Kidney (tissue), 13 donors: ENCODE measurements at regions not wholly inside any gene's neighbourhood (a gene's known extent, or its start where the extent isn't known, plus 50 kb on each side); places are given as distances from the start of the nearest gene placed in this dataset.

Source experiments
- DNase-seq, 5 donors: peaks; one replicate each; pipeline ENCODE4 v3.0.0-alpha.2; 2013 to 2020
- FAIRE-seq: peaks from 2 replicates; lab custom pipeline; 2012; peaks lifted over from hg19 to GRCh38; lab: Jason Lieb, UNC
- H3K27ac ChIP-seq, 2 donors: one replicate each; pipeline ENCODE4 v1.7.0; 2013; ENCODE audit warnings: low read depth in 2 of 2, low read length in 2 of 2, inconsistent platforms in 1 of 2
- H3K27me3 ChIP-seq: one replicate; pipeline ENCODE4 v1.7.1; 2013; ENCODE audit warnings: low read length, inconsistent platforms; ENCODE audit not compliant: control insufficient read depth, insufficient read depth
- H3K36me3 ChIP-seq, 3 donors: one replicate each; pipeline versions ENCODE4 v1.7.0 to v1.7.1; 2013; ENCODE audit warnings: low read length in 3 of 3, control low read depth in 1 of 3, inconsistent platforms in 1 of 3; ENCODE audit not compliant: insufficient read depth in 3 of 3, control insufficient read depth in 2 of 3
- H3K4me1 ChIP-seq, 3 donors: one replicate each; pipeline versions ENCODE4 v1.7.0 to v1.7.1; 2013; ENCODE audit warnings: low read length in 3 of 3, inconsistent platforms in 1 of 3, low read depth in 1 of 3; ENCODE audit not compliant: control insufficient read depth in 2 of 3, insufficient read depth in 2 of 3
- H3K4me3 ChIP-seq, 3 donors: one replicate each; pipeline versions ENCODE4 v1.7.0 to v1.8.1; 2013; ENCODE audit warnings: low read length in 3 of 3, control low read depth in 1 of 3, inconsistent platforms in 1 of 3
- H3K9ac ChIP-seq, 3 donors: one replicate each; pipeline versions ENCODE4 v1.7.0 to v1.7.1; 2013; ENCODE audit warnings: low read length in 3 of 3, control low read depth in 1 of 3, inconsistent platforms in 1 of 3
- H3K9me3 ChIP-seq, 3 donors: one replicate each; pipeline versions ENCODE4 v1.7.0 to v1.7.1; 2013; ENCODE audit warnings: low read length in 3 of 3, control low read depth in 1 of 3, inconsistent platforms in 1 of 3; ENCODE audit not compliant: control insufficient read depth in 2 of 3, insufficient read depth in 1 of 3
- intact Hi-C: fragments of 100-400 bp; cut with DNase I; formaldehyde crosslinking; loops from one replicate; pipeline ENCODE4 v1.11.1; 2022
- TF ChIP-seq, protein P1 (sequence below): IDR thresholded peaks from 3 replicates; pipeline ENCODE4 v1.5.1; 2012; ENCODE audit warnings: mild to moderate bottlenecking, moderate library complexity, borderline replicate concordance; ENCODE audit not compliant: insufficient read depth; ENCODE audit errors: extremely low read depth
- donor health status: control.
- donor health status: control.
- donor health status: control.
- donor health status: control.
- donor health status: control.
- donor health status: DM: yes; HTN: yes; CAD: no.
- donor health status: Normal renal cell carcinoma (clear cell type).

DNA sequence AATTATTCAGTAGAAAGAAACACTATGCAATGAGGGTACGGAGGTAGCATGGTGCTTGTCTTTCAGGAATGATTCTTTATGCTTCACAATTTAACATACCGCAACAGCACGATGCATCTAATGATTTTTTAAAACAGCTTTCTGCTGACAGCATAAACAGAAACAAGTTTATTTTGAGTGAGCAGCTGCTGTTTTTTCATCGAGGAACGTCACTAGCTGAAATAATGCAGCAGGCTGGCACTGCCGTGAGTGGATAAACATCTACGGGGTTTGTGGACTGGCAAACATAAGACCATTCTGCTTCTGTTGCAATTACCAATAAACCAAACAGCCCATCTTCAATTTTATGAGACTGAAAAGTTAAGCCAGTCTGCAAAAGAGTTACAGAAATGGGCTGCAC, 871.8 kb downstream of the RPS29 start:
- no peak overlapping the region for H3K9ac ChIP-seq
- no peak overlapping the region for H3K4me3 ChIP-seq
- H3K9me3 ChIP-seq, result no peaks in the 10 kb centered on the region
- H3K36me3 ChIP-seq, result no peaks in the 10 kb centered on the region
- H3K27me3 ChIP-seq, result no peaks in the 10 kb centered on the region
- no peak overlapping the region for H3K27ac ChIP-seq
- no peak for FAIRE-seq
- intact Hi-C loops, result no loop called here
- TF ChIP-seq, protein P1, sequence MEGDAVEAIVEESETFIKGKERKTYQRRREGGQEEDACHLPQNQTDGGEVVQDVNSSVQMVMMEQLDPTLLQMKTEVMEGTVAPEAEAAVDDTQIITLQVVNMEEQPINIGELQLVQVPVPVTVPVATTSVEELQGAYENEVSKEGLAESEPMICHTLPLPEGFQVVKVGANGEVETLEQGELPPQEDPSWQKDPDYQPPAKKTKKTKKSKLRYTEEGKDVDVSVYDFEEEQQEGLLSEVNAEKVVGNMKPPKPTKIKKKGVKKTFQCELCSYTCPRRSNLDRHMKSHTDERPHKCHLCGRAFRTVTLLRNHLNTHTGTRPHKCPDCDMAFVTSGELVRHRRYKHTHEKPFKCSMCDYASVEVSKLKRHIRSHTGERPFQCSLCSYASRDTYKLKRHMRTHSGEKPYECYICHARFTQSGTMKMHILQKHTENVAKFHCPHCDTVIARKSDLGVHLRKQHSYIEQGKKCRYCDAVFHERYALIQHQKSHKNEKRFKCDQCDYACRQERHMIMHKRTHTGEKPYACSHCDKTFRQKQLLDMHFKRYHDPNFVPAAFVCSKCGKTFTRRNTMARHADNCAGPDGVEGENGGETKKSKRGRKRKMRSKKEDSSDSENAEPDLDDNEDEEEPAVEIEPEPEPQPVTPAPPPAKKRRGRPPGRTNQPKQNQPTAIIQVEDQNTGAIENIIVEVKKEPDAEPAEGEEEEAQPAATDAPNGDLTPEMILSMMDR, result no peak
- no peaks in the 10 kb centered on the region for H3K4me1 ChIP-seq
- DNase-seq, result no peak

DNA sequence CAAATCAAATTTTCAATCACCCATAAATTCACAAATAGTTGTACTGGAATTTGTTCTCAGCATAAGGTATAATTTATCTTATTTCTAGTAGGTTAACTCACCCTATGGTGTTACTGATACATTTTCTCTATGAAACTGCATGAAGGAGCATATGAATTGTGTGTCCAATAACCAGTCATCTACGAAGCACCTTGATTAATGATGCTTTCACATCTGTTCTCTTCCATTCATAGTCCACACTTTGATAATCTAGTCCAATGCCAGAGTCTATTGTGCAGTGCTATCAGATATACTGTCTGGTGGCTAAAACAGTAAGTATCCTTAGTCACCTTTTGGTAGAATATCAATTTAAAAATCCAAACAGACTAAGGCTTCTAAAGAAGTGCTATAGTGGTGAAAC, 876.0 kb downstream of the RPS29 start:
- no peak for FAIRE-seq
- Histone ChIP-seq H3K27me3 (no peaks in the 10 kb centered on the region), H3K9me3 (no peaks in the 10 kb centered on the region), H3K27ac (no peak overlapping the region), H3K4me3 (no peak overlapping the region), H3K36me3 (no peaks in the 10 kb centered on the region), H3K4me1 (no peaks in the 10 kb centered on the region), H3K9ac (no peak overlapping the region)
- intact Hi-C loops, result no loop called here
- TF ChIP-seq, protein P1, result no peak
- no peak for DNase-seq

DNA sequence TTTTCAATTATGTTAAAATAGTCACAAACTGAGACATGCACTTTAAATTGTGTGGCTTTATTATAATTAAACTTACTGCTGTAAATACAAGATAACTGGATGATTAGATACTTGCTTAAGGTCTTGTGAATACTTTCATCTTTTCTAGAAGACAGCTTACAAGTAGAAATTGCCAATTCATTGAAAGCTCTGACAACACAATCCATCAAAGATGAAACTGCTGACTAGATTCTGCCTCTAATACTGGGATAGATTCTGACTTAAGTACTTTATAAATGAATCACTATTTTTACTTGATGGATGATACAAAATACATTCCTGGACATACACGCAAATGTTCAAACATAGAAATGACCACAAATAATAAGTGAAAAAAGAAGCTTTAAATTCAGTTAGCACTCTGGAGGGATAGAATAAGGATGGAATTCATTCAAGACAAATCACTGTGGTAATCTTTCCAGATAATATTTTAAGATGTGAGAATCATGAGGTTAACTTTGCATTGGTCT, 876.8 kb downstream of the RPS29 start:
- H3K9ac ChIP-seq, result no peak overlapping the region
- H3K4me3 ChIP-seq, result no peak overlapping the region
- no peak for FAIRE-seq
- intact Hi-C loops, result no loop called here
- H3K4me1 ChIP-seq, result no peaks in the 10 kb centered on the region
- no peaks in the 10 kb centered on the region for H3K27me3 ChIP-seq
- H3K9me3 ChIP-seq, result no peaks in the 10 kb centered on the region
- no peak for DNase-seq
- TF ChIP-seq, protein P1, result no peak
- no peak overlapping the region for H3K27ac ChIP-seq
- no peaks in the 10 kb centered on the region for H3K36me3 ChIP-seq

DNA sequence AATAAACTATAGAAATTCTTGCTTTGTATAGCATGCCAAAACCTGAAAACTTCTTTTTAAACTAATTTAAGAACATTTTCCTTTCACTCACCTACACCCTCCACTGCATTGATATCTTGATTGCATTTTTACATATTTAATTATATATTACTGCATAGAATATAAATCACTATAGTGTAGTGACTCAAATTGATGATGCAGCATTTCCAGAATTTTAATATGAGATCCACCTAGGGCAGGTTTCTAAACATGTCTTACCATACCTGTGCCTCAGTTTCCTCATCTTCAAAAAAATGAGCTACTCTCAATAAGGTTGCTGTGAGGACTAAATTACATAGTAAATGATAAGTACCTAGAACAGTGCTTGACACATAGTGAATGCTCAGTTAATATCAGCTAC, 881.5 kb downstream of the RPS29 start:
- DNase-seq (no peak), FAIRE-seq (no peak)
- intact Hi-C loops, result no loop called here
- Histone ChIP-seq H3K4me1 (no peaks in the 10 kb centered on the region), H3K27ac (no peak overlapping the region), H3K36me3 (no peaks in the 10 kb centered on the region), H3K27me3 (no peaks in the 10 kb centered on the region), H3K9ac (no peak overlapping the region), H3K4me3 (no peak overlapping the region), H3K9me3 (no peaks in the 10 kb centered on the region)
- TF ChIP-seq, protein P1, result no peak
